ENCODE measurements at regions not wholly inside any gene's neighbourhood (a gene's known extent, or its start where the extent isn't known, plus 50 kb on each side); places are given as distances from the start of the nearest gene placed in this dataset.

DNA sequence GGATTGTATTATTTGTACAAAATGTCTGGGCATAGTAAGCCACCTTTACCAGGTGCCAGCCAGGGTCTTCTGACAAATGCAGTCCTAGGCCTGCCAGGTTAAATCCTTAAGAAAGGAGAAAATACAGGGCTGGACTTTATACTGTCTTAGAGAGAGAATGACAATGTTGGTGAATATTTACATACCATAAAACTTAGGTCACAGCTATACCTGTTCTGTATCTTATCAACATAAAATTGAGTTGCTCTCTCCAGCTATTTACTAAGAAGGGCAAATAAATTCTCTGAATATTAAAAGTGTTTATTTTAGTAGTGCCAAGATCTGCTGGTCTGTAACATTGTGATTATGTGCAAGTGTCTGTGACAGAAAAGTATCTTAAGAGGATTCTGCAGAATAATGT is 971.1 kb downstream of the AACS start:
- in situ Hi-C loops (cut with MboI), result no loop called here
- CTCF ChIA-PET, result no interaction called here
- no peak overlapping the region for H3K4me3 ChIP-seq
- H3K9ac ChIP-seq (ENCODE audit: control insufficient read depth, insufficient read depth, low read length), result no peak overlapping the region
- H2AFZ ChIP-seq (ENCODE audit: control insufficient read depth, low read depth, low read length), result no peak overlapping the region
- no peak for TF ChIP-seq BCL11A (IDR thresholded peaks at IDR 0.05; ENCODE audit: low read depth, low read length)
- TF ChIP-seq NBN (IDR thresholded peaks at IDR 0.05), result no peak
- no peak for TF ChIP-seq RBBP5 (conservative IDR thresholded peaks at IDR 0.05)
- TF ChIP-seq STAT1 (conservative IDR thresholded peaks at IDR 0.05), result no peak
- TF ChIP-seq FOXM1 (IDR thresholded peaks at IDR 0.05; ENCODE audit: low read depth, low read length), result no peak
- no peak for TF ChIP-seq RFX5 (IDR thresholded peaks at IDR 0.05; ENCODE audit: low read depth, low read length)
- TF ChIP-seq HCFC1 (IDR thresholded peaks at IDR 0.05; ENCODE audit: low read length), result no peak
- no peak for TF ChIP-seq SREBF2 (IDR thresholded peaks at IDR 0.05; ENCODE audit: low read length)
- no peak for TF ChIP-seq PAX8 (IDR thresholded peaks at IDR 0.05)
- no peak for TF ChIP-seq GATAD2B (conservative IDR thresholded peaks at IDR 0.05; ENCODE audit: low read depth)
- no peak for TF ChIP-seq PML (IDR thresholded peaks at IDR 0.05; ENCODE audit: low read length)
- TF ChIP-seq MEF2A (IDR thresholded peaks at IDR 0.05; ENCODE audit: insufficient read depth, low read depth, low read length), result no peak
- TF ChIP-seq, protein P1, sequence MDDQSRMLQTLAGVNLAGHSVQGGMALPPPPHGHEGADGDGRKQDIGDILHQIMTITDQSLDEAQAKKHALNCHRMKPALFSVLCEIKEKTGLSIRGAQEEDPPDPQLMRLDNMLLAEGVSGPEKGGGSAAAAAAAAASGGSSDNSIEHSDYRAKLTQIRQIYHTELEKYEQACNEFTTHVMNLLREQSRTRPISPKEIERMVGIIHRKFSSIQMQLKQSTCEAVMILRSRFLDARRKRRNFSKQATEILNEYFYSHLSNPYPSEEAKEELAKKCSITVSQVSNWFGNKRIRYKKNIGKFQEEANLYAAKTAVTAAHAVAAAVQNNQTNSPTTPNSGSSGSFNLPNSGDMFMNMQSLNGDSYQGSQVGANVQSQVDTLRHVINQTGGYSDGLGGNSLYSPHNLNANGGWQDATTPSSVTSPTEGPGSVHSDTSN (IDR thresholded peaks at IDR 0.05; ENCODE audit: insufficient replicate concordance, low read depth, low read length), result no peak
- no peak for TF ChIP-seq HDAC2 (IDR thresholded peaks at IDR 0.05)
- no peak for TF ChIP-seq RUNX3 (IDR thresholded peaks at IDR 0.05; ENCODE audit: low read length)
- TF ChIP-seq ZSCAN29 (IDR thresholded peaks at IDR 0.05), result no peak
- TF ChIP-seq, protein P2, sequence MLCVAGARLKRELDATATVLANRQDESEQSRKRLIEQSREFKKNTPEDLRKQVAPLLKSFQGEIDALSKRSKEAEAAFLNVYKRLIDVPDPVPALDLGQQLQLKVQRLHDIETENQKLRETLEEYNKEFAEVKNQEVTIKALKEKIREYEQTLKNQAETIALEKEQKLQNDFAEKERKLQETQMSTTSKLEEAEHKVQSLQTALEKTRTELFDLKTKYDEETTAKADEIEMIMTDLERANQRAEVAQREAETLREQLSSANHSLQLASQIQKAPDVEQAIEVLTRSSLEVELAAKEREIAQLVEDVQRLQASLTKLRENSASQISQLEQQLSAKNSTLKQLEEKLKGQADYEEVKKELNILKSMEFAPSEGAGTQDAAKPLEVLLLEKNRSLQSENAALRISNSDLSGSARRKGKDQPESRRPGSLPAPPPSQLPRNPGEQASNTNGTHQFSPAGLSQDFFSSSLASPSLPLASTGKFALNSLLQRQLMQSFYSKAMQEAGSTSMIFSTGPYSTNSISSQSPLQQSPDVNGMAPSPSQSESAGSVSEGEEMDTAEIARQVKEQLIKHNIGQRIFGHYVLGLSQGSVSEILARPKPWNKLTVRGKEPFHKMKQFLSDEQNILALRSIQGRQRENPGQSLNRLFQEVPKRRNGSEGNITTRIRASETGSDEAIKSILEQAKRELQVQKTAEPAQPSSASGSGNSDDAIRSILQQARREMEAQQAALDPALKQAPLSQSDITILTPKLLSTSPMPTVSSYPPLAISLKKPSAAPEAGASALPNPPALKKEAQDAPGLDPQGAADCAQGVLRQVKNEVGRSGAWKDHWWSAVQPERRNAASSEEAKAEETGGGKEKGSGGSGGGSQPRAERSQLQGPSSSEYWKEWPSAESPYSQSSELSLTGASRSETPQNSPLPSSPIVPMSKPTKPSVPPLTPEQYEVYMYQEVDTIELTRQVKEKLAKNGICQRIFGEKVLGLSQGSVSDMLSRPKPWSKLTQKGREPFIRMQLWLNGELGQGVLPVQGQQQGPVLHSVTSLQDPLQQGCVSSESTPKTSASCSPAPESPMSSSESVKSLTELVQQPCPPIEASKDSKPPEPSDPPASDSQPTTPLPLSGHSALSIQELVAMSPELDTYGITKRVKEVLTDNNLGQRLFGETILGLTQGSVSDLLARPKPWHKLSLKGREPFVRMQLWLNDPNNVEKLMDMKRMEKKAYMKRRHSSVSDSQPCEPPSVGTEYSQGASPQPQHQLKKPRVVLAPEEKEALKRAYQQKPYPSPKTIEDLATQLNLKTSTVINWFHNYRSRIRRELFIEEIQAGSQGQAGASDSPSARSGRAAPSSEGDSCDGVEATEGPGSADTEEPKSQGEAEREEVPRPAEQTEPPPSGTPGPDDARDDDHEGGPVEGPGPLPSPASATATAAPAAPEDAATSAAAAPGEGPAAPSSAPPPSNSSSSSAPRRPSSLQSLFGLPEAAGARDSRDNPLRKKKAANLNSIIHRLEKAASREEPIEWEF (IDR thresholded peaks at IDR 0.05; ENCODE audit: insufficient replicate concordance, low read depth, low read length), result no peak
- BruUV-seq (replicated peaks), result no TSS peak
- FAIRE-seq (no peak), DNase-seq (ENCODE audit: low read depth, low spot score) (no peak), ATAC-seq (no peak)
- H4K20me1 ChIP-seq (ENCODE audit: control insufficient read depth, insufficient read depth), result no peaks in the 10 kb centered on the region
- H3K27ac ChIP-seq (ENCODE audit: control insufficient read depth, insufficient read depth), result no peak overlapping the region
- intact Hi-C loops (cut with micrococcal nuclease; ENCODE audit: unreplicated experiment), result no loop called here
- no peaks in the 10 kb centered on the region for H3K9me3 ChIP-seq (replicated peaks; ENCODE audit: control insufficient read depth, insufficient read depth, low read length)
- H3K4me1 ChIP-seq (ENCODE audit: control insufficient read depth, insufficient read depth, low read length), result no peaks in the 10 kb centered on the region
- no peaks in the 10 kb centered on the region for H3K79me2 ChIP-seq (ENCODE audit: control insufficient read depth, insufficient read depth, low read length)
- no peaks in the 10 kb centered on the region for H3K36me3 ChIP-seq (ENCODE audit: control insufficient read depth in 2 of 2, insufficient read depth in 2 of 2, low read length in 1 of 2)
- H3K4me2 ChIP-seq (ENCODE audit: control insufficient read depth, insufficient read depth), result no peak overlapping the region
- RAD21 ChIA-PET (ENCODE audit: unreplicated experiment), result no interaction called here
- no peaks in the 10 kb centered on the region for H3K27me3 ChIP-seq (replicated peaks in 1 of 2; ENCODE audit: control insufficient read depth in 2 of 2, insufficient read depth in 2 of 2, low read length in 1 of 2)
- POLR2A ChIA-PET, result no interaction called here
- SMC1A ChIA-PET (ENCODE audit: uncharacterized antibody, unreplicated experiment), result interaction anchor here (1.3 kb wide), 1 partner anchor 12 kb away, joined by 3 read pairs; no protein-coding TSS in a partner anchor
